Trophoblast cell (in vitro differentiated cells and primary cell): ENCODE measurements at regions not wholly inside any gene's neighbourhood (a gene's known extent, or its start where the extent isn't known, plus 50 kb on each side); places are given as distances from the start of the nearest gene placed in this dataset.
"Not testable (repeated sequence)": the region's sequence is repeated elsewhere in the genome, so short reads cannot be mapped to it uniquely, and the experiment has no call there.

Experiments
- DNase-seq, 2 donors: peaks; one replicate each; pipeline ENCODE4 v3.0.0-alpha.2; 2016
- H2AFZ ChIP-seq: 2 replicates; pipeline ENCODE4 v1.6.1; 2013; ENCODE audit warnings: low read length, moderate library complexity, mild to moderate bottlenecking; ENCODE audit not compliant: insufficient read depth, poor library complexity
- H2AK5ac ChIP-seq: 2 replicates; pipeline ENCODE4 v1.6.1; 2013; ENCODE audit warnings: mild to moderate bottlenecking, low read length
- H2BK120ac ChIP-seq: 2 replicates; pipeline ENCODE4 v1.6.1; 2013; ENCODE audit warnings: low read length, mild to moderate bottlenecking, moderate library complexity; ENCODE audit not compliant: insufficient read depth, poor library complexity
- H2BK12ac ChIP-seq: 2 replicates; pipeline ENCODE4 v1.6.1; 2013; ENCODE audit warnings: mild to moderate bottlenecking, low read length, moderate library complexity
- H2BK5ac ChIP-seq: 2 replicates; pipeline ENCODE4 v1.6.1; 2013; ENCODE audit warnings: low read length, low read depth, moderate library complexity, mild to moderate bottlenecking; ENCODE audit not compliant: poor library complexity
- H3K14ac ChIP-seq: 2 replicates; pipeline ENCODE4 v1.6.1; 2013; ENCODE audit warnings: mild to moderate bottlenecking, low read length
- H3K18ac ChIP-seq: 2 replicates; pipeline ENCODE4 v1.6.1; 2013; ENCODE audit warnings: mild to moderate bottlenecking, low read length
- H3K23ac ChIP-seq: 2 replicates; pipeline ENCODE4 v1.6.1; 2013; ENCODE audit warnings: low read length
- H3K27ac ChIP-seq: 2 replicates; pipeline ENCODE4 v1.5.1; 2013; ENCODE audit warnings: low read depth, mild to moderate bottlenecking, inconsistent platforms, low read length, moderate library complexity
- H3K27me3 ChIP-seq: 2 replicates; pipeline ENCODE4 v1.6.1; 2013; ENCODE audit warnings: inconsistent platforms, mild to moderate bottlenecking, low read length, moderate library complexity; ENCODE audit not compliant: insufficient read depth
- H3K36me3 ChIP-seq, 2 experiments: 1 replicate in 1 of 2; 2 replicates in 1 of 2; pipeline ENCODE4 v1.6.1; 2013; ENCODE audit warnings: low read length in 2 of 2, mild to moderate bottlenecking in 2 of 2, moderate library complexity in 1 of 2; ENCODE audit not compliant: insufficient read depth in 2 of 2, control insufficient read depth in 1 of 2
- H3K4ac ChIP-seq: 2 replicates; pipeline ENCODE4 v1.6.1; 2013; ENCODE audit warnings: low read depth, mild to moderate bottlenecking, low read length, moderate library complexity
- H3K4me1 ChIP-seq, 2 experiments: 1 replicate in 1 of 2; 2 replicates in 1 of 2; pipeline ENCODE4 v1.6.1; 2013; ENCODE audit warnings: low read length in 2 of 2, mild to moderate bottlenecking in 2 of 2, moderate library complexity in 1 of 2; ENCODE audit not compliant: insufficient read depth in 2 of 2, control insufficient read depth in 1 of 2
- H3K4me2 ChIP-seq: 2 replicates; pipeline ENCODE4 v1.6.1; 2013; ENCODE audit warnings: inconsistent platforms, mild to moderate bottlenecking, low read length, moderate library complexity
- H3K4me3 ChIP-seq: 2 replicates; pipeline ENCODE4 v1.5.1; 2013; ENCODE audit warnings: mild to moderate bottlenecking, low read depth, low read length, inconsistent platforms
- H3K79me1 ChIP-seq: one replicate; pipeline ENCODE4 v1.6.1; 2013; ENCODE audit warnings: low read length
- H3K79me2 ChIP-seq: 2 replicates; pipeline ENCODE4 v1.6.1; 2013; ENCODE audit warnings: low read length, mild to moderate bottlenecking; ENCODE audit not compliant: control insufficient read depth, insufficient read depth, poor library complexity
- H3K9ac ChIP-seq: 2 replicates; pipeline ENCODE4 v1.6.1; 2013; ENCODE audit warnings: mild to moderate bottlenecking, low read length
- H3K9me3 ChIP-seq: 2 replicates; pipeline ENCODE4 v1.6.1; 2013; ENCODE audit warnings: low read depth, mild to moderate bottlenecking, control low read depth, inconsistent platforms, low read length; ENCODE audit not compliant: insufficient read depth
- H4K12ac ChIP-seq: 2 replicates; pipeline ENCODE4 v1.6.1; 2013; ENCODE audit warnings: low read depth, mild to moderate bottlenecking, low read length, moderate library complexity
- H4K8ac ChIP-seq: 2 replicates; pipeline ENCODE4 v1.6.1; 2013; ENCODE audit warnings: low read depth, mild to moderate bottlenecking, low read length, moderate library complexity
- H4K91ac ChIP-seq: one replicate; pipeline ENCODE4 v1.6.1; 2013; ENCODE audit warnings: low read depth, mild to moderate bottlenecking, low read length, moderate library complexity
- WGBS: extraction: QIAGEN DNeasy Blood & Tissue Kit; methylation state at CpG from one replicate; pipeline ENCODE4 v1.1.7; 2013; ENCODE audit warnings: missing lambda C conversion rate; ENCODE audit not compliant: insufficient read length, insufficient coverage; ENCODE audit errors: extremely low coverage; 5-methylcytosine and 5-hydroxymethylcytosine counted together

- no peak overlapping the region for H2AFZ ChIP-seq
- H2BK120ac ChIP-seq: no peak overlapping the region
- WGBS: no CpG with 5 or more reads among the region's 5 CpGs
These were observed 252.3 kb upstream of the KCNG1 start for GRCh38 chr20:51275181-51275580.

DNA sequence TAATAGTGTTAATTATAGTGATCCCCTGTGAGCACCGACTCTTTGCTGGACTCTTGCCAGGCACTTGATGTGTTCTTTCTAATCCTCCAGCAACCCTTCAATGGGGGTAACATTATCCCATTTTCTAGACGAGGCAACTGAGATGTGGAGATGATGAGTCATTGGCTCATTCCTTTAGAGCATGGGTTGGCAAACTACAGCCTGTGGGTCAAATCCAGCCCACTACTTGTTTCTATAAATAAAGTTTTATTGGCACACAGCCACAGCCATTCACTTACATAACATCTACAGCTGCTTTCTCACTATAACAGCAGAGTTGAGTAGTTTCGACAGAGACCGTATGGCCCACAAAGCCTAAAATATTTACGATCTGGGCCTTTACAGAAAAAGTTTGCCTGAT lies 249.5 kb upstream of the KCNG1 start:
- Histone ChIP-seq H3K23ac (no peak overlapping the region), H3K79me2 (no peaks in the 10 kb centered on the region), H3K27me3 (no peaks in the 10 kb centered on the region), H2BK120ac (no peak overlapping the region), H3K18ac (no peak overlapping the region), H3K14ac (no peak overlapping the region), H3K4me3 (no peak overlapping the region), H4K91ac (no peak overlapping the region), H2AK5ac (no peak overlapping the region), H3K4me1 (no peaks in the 10 kb centered on the region), H4K12ac (no peak overlapping the region), H3K36me3 (no peaks in the 10 kb centered on the region), H2AFZ (no peak overlapping the region), H2BK12ac (no peak overlapping the region), H2BK5ac (no peak overlapping the region), H3K9me3 (peaks cover 9% of the 10 kb centered on the region), H4K8ac (no peak overlapping the region), H3K4ac (no peak overlapping the region), H3K4me2 (no peak overlapping the region), H3K9ac (no peak overlapping the region), H3K27ac (no peak overlapping the region), H3K79me1 (no peaks in the 10 kb centered on the region)
- WGBS: no CpG with 5 or more reads among the region's 5 CpGs
- no peak for DNase-seq

More at GRCh38 chr20:51275181-51275580, 252.3 kb upstream of the KCNG1 start:
- no peak overlapping the region for H3K4me3 ChIP-seq
- H4K12ac ChIP-seq: no peak overlapping the region
- H3K14ac ChIP-seq: no peak overlapping the region
- no peak for DNase-seq
- H4K8ac ChIP-seq: no peak overlapping the region
- no peak overlapping the region for H4K91ac ChIP-seq
- H3K18ac ChIP-seq: no peak overlapping the region
- H3K79me1 ChIP-seq: no peaks in the 10 kb centered on the region
- no peak overlapping the region for H3K4ac ChIP-seq
- no peak overlapping the region for H3K27ac ChIP-seq
- no peak overlapping the region for H3K23ac ChIP-seq
- H3K79me2 ChIP-seq: no peaks in the 10 kb centered on the region
- no peaks in the 10 kb centered on the region for H3K4me1 ChIP-seq
- no peak overlapping the region for H2BK12ac ChIP-seq
- H2AK5ac ChIP-seq: no peak overlapping the region
- H3K9ac ChIP-seq: no peak overlapping the region
- H2BK5ac ChIP-seq: no peak overlapping the region
- peaks cover 6% of the 10 kb centered on the region for H3K9me3 ChIP-seq
- H3K4me2 ChIP-seq: no peak overlapping the region
- no peaks in the 10 kb centered on the region for H3K36me3 ChIP-seq
- no peaks in the 10 kb centered on the region for H3K27me3 ChIP-seq

DNA sequence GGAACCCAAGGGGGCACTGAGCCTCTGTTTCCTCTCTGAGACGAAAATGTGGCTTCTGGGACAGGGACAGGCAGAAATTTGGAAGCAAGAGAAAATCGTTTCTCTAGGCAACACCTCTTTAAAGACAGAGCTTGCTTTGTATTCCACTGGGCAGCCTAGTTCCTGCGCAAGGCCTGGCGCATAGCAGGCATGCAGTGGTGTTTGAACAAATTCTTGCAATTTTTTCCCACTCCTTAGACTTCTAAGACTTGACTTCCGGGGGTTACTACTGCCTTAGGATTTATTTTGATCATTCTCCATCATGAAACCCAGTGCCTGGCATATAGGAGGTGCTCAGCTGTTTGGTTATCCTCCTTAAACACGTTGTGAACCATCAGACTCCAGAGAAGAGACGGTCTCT lies 249.0 kb upstream of the KCNG1 start:
- no peaks in the 10 kb centered on the region for H3K36me3 ChIP-seq
- H2AFZ ChIP-seq: no peak overlapping the region
- no peaks in the 10 kb centered on the region for H3K79me1 ChIP-seq
- H4K91ac ChIP-seq: no peak overlapping the region
- no peak overlapping the region for H2BK5ac ChIP-seq
- H3K27me3 ChIP-seq: no peaks in the 10 kb centered on the region
- no peak overlapping the region for H2AK5ac ChIP-seq
- H3K4ac ChIP-seq: no peak overlapping the region
- H3K9ac ChIP-seq: no peak overlapping the region
- no peak overlapping the region for H3K18ac ChIP-seq
- WGBS: no CpG with 5 or more reads among the region's 7 CpGs
- DNase-seq: no peak
- no peak overlapping the region for H2BK120ac ChIP-seq
- H3K23ac ChIP-seq: no peak overlapping the region
- H2BK12ac ChIP-seq: no peak overlapping the region
- H3K4me3 ChIP-seq: no peak overlapping the region
- no peaks in the 10 kb centered on the region for H3K4me1 ChIP-seq
- no peaks in the 10 kb centered on the region for H3K79me2 ChIP-seq
- no peak overlapping the region for H3K14ac ChIP-seq
- H3K4me2 ChIP-seq: no peak overlapping the region
- no peak overlapping the region for H3K27ac ChIP-seq
- no peak overlapping the region for H4K8ac ChIP-seq
- H4K12ac ChIP-seq: no peak overlapping the region
- H3K9me3 ChIP-seq: peaks cover 9% of the 10 kb centered on the region

- not testable (repeated sequence) for H3K36me3 ChIP-seq, H3K27ac ChIP-seq, H3K9ac ChIP-seq, H2BK5ac ChIP-seq, H3K4ac ChIP-seq, H4K12ac ChIP-seq, H4K91ac ChIP-seq, H3K18ac ChIP-seq, H2BK120ac ChIP-seq, H3K4me3 ChIP-seq, H3K4me1 ChIP-seq, H3K23ac ChIP-seq, H3K14ac ChIP-seq, DNase-seq, H3K79me1 ChIP-seq, H2AK5ac ChIP-seq, H3K79me2 ChIP-seq, H3K27me3 ChIP-seq, H3K4me2 ChIP-seq, H2AFZ ChIP-seq, H4K8ac ChIP-seq, H2BK12ac ChIP-seq
- WGBS: no CpG with 5 or more reads among the region's 2 CpGs
- H3K9me3 ChIP-seq: peaks cover 10% of the 10 kb centered on the region
These were observed 248.4 kb upstream of the KCNG1 start for GRCh38 chr20:51271289-51271688.
